HG03097 (cell line): ENCODE measurements at regions not wholly inside any gene's neighbourhood (a gene's known extent, or its start where the extent isn't known, plus 50 kb on each side); places are given as distances from the start of the nearest gene placed in this dataset.

ENCODE experiments used
- ATAC-seq: cut with Tn5 transposase; IDR thresholded peaks from one replicate; pipeline ENCODE4 v1.9.1; 2021; ENCODE audit not compliant: unreplicated experiment, low FRiP score

DNA sequence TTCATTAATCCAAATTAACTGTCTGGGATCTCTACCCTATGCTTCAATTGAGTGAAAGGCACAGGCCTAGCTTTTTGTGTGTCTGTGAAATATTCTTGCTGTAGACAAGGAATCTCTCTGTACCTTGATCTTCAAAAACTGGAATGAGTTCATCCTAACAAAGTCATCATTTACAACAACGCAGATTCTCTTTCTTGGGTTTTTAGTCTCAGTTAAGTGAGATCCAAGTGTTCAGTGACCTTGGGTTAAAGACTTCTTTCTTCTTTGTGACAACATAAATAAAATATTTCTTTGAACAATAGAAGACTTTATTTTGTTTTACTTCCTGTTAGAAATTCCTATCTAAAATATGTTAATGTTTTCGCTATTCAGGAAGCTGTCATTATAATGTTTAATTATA lies 192.2 kb upstream of the LMNTD1 start:
- ATAC-seq: no peak

DNA sequence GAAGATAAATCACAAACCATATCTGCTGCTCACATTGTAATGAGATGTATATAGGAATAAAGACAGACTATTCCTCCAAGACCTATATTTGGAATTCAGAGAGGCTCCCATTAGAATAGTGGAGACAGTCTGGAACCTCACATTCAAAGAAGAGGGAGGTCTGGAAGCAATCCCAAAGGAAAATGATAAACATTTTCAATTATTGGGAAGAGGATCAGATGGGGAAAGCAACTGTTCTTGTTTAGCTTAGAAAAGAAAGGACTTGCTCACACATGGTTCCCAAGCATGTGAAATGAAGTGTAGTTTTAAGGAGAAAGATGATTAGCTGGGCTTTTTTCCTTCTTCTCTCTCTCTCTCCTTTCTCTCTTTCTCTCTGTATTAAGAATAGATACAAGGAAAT lies 193.0 kb upstream of the LMNTD1 start:
- ATAC-seq: no peak

DNA sequence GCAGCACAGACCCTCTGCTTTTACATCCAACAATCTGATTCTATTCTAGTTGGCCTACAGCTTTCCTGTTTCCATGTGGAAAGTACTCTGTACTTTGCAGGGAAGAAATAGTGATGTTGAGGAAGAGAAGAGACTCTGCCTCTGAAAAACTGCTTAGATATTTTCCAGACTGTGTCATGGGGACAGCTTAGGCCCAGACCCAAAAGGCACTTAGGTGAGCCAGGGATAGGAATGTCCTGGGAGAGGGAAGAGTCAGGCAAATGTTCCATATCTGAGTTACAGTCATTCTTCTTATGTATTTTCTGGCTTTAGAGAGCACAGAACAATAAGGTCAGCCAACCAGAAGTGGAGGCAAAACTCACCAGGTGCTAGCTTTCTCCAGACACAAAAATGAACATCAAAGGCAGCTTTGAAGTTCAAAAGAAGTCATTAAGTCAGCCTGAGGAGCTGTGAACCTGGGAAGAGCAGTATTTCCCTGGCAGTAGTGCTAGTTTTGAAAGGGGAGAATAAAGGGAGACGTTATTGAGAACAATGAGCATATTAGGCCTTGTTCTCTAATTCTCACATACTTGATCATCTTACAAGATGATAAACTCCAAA lies 199.7 kb upstream of the LMNTD1 start:
- no peak for ATAC-seq

DNA sequence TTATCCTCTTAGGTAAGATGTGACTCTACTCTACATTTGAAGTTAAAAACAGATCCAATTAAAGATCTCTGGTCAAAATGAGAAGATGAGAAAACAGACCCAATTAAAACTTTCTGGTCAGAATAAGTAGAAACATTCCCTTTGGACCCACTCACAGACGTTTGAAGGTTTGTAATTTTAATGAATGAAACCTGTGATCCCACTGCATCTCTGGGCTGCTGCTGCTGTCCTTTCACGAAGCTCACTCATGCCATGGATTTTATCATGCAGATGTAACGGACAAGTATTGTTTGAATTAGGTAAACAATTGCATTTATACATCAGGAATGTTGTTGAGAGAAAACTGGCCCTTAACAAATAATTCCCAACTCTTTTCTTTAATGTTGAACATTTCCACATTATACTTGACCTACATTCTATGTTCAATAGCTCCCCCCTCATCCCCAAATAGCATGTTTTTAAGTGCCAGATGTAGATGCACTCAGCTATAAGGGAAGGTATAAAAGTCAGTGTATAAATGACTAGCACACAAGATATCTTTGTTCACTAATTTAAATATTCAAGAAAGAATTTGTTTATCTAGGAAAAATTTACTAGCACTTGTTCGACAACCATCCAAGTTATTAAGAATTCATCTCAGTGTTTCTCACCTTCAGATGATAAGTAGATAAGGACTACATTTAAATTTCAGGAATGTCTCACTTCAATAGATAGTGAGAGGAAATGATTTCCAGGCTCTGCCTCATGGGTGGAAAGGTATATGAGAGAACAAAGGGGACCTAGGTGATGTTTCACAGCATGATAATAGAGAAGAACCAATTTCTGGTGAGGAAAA lies 202.3 kb upstream of the LMNTD1 start:
- ATAC-seq: no peak

DNA sequence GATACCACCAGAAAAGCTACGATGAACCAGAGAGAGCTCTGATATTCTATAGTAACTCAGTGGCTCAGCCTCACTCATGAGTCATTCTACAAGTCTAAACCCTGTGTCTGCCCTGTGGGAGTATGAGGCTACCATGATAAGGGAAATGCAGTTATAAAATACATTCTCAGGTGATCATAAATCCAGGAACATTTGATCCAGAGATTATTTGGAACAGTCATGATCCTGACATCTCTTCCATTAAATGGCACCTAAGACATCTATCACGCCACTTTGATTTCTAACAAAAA lies 202.6 kb upstream of the RASSF8 start:
- no peak for ATAC-seq

DNA sequence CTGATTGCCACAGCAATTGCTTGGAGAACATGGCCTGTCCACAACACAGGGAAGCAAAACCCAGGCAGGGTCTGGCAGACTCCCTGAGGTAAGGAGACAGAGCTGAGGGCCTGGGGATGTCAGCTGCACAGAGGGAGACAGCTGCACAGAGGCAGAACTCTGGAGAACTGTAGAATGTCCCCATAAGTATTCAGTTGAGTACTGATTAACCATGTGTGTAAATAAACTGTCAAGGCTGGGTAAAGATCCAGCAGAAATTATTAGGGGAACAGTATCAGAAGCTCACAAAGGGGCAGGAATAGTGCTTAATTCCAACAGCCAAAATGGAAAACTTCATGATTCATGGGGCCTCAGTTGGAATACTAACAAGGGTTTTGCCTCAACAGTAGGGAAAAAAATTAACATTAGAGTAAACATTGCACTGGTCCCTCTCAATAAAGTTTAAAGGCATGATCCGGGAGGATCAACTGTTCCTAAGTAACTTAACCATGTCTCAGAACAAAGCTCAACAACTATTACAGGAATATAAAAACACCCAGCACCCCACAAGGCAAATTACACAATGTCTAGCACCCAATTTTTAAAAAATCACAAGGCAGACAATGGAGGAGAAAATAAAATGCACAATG lies 201.3 kb upstream of the RASSF8 start:
- ATAC-seq: no peak

DNA sequence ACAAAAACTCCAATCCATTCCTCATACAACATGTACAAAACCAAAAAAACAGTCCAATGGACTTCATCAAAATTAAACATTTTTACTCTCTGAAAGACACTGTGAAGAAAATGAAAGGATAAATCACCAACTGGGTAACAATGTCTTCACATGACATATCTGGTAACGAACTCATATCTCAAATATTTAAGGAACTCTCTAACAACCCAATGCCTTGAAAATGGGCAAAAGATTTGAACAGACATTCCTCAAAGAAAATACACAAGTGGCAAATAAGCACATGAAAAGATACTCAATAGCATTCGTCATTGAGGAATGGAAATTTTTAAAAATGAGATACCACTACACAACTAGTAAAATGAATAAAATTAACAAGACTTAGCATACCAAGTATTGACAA lies 198.7 kb upstream of the RASSF8 start:
- no peak for ATAC-seq

DNA sequence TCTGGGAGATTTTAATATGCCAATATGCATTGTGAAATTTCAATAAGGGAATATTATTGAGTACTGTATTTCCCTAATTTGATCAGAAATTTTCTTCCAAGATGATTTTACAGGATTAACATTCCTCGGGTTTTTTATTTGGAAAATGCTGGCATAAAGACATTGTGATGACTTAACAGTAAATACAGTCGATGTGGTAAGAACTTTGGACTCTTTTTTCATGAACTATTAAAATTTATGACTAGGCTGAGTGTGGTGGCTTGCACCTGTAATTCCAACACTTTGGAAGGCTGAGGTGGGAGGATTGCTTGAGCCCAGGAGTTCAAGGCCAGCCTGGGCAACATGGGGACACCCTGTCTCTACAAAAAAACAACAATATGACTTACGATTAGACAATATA lies 197.1 kb upstream of the RASSF8 start:
- ATAC-seq: no peak

DNA sequence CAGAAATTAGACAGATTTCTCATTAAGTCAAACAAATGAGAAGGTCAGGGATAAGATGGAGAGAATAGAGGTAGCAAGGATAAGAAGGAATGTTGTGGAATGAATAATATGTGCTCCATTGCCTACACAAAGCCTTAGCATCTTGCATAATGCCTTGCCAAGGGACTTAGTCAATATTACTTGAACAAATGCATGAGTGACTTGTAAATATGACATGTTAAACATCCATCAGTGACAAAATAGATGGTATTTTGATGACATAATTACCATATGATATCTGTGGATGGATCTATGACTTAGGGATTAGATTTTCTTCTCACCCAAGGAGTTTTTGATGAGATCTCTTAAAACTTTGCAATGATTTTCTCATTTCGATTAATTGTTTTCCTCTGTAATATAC lies 194.1 kb upstream of the RASSF8 start:
- ATAC-seq: no peak

DNA sequence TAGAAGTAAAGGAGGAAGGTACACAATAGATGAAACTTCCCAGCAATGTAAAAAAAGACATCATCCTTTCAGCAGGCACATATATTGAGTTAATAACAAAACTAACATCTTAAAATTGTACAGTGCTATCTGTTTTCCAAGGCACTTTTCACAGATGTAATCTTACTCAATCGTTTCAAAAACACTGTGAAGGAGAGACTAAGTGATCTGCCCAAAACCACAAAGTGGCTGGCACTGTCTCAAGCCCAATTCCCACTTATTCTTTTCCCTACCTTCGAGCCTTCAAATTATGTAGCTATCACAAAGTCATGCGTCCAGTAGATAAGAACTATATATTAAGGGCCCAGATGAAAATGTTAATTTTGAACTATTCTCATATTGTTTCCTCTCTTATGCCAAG lies 193.6 kb upstream of the RASSF8 start:
- no peak for ATAC-seq

DNA sequence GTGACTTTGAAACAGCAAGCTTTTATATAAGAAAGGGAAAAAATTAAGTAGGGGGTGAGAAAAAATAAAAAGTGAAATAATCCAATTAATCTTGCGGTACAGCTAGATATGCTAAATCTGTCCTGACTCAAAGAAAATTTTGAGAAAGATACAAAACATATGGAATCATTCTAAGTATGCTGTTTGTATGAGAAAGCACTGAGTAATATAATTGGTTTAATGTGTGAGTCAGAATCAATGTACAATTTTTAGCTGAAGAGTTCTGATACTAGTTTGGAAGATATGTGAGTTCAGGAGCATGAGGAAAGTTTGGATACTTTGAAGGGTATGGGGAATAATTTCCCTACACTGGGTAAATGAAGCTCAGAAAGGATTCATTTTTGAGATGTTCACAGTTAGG lies 190.9 kb upstream of the RASSF8 start:
- ATAC-seq: no peak

DNA sequence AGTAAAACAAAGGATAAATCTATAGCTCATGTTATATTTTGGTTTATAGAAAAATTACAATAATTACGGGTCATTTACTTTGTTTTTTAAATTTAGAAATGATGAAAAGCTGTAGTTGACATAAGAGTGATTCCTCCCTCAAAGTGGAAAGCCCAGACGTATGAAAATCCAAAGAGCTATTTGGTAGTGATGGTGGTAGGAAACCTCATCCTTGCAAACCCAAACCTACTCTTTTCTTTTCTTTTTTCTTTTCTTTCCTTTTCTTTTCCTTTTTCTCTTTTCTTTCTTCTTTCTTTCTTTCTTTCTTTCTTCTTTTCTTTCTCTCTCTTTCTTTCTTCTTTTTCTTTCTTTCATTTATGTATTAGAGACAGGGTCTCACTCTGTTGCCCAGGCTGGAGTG lies 190.3 kb upstream of the RASSF8 start:
- no peak for ATAC-seq

DNA sequence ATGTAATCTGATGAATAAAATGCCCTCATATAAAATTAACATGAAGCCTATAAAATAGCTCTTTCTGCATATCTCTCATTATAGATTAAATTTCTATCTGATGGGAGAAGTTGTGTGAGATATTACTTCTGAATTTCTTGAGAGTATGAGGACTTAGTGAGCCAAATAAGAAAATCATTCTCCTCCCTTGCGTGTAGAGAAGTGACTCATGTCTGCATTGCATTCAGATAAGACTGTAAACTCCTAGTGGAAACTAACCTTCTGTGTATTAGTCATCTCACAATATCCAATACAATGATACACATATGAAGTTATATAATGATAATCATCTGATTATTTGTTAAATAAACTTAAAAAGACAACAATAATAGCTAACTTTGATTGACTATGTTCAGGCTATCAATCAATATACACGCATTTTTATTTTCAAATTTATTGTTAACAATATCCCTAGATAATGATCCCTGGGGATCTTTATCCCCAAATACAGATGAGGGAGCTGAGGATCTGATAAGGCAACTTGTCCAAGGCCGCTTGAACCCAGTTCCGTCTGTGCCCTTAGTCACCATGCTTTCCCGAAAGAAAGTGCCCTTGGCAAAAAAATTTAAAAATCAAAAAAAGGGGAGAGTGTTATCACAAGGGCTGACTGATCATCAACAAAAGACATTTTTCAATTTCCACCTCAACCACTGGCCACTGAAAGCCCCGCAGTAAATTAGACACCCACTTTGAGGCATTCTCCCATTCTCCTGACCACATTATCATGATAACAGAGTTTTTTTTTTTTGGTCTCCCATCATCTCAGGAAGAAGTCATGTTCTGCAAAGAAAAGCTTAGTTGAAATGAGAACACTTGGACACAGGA lies 189.2 kb upstream of the RASSF8 start:
- no peak for ATAC-seq

DNA sequence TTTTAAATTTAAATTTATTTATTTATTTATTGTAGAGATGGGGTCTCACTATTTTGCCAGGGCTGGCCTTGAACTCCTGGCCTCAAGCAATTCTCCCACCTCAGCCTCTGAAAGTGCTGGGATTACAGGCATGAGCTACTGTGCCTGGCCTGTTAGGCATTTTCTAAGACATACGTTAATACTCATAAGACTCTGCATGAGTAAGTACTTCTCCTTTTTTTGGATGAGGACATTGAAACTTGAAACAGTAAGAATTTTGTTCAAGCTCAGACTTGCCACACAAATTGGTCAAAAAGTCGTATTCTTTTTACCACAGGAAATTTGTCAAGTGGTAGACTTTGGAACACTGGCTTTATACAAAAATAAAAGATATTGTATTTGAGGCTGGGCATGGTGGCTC lies 187.4 kb upstream of the RASSF8 start:
- no peak for ATAC-seq

DNA sequence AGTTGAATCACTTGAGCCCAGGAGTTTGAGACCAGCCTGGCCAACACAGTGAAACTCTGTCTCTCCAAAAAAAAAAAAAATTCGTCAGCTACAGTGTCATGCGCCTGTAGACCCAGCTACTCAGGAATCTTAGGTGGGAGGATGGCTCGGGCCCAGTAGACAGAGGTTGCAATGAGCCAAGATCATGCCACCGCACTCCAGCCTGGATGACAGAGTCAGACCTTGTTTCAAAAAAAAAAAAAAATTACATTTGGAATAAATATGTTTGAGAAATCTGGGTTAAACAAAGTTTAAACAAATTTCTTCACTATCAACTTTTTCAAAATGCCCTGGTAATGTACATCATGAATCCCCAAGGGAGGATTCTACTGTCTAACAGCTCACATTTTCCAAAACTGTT lies 187.0 kb upstream of the RASSF8 start:
- ATAC-seq: no peak

DNA sequence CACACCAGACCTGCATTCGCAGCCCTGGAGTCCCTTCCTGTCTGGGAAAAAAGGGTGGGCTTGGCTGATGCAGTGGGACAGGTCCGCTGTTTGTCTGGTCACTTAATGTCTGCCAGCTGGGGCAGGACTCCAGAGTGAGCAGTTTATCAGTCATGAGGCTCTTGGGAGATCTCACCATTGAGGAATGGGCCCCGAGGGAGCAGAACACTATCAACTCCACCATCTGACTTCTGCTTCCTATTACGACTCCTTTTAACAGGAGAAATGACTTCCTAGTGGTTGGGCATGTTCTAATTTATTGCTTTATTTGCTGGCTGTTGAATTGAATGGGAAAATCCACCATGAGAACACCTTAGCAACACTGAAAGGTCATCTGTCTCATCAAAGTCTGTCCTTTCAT lies 182.5 kb upstream of the RASSF8 start:
- no peak for ATAC-seq

DNA sequence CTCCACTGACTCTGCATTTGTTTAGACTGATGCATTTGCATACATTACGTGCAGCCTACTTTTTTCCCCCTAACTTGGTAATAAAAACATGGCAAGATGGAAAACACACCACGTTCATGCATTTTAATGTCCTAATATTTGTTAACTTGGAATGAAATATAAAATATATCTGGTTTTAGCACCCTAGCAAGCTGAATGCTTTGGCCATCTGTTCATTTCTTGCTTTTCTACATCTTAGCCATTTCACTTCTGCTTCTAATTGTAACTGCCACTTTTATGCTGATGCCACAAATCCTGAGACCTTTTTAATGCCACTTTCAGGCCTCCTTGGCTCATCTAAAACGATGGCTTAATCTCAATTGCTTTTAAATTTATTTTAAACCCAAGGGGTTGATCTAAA lies 177.7 kb upstream of the RASSF8 start:
- ATAC-seq: no peak

DNA sequence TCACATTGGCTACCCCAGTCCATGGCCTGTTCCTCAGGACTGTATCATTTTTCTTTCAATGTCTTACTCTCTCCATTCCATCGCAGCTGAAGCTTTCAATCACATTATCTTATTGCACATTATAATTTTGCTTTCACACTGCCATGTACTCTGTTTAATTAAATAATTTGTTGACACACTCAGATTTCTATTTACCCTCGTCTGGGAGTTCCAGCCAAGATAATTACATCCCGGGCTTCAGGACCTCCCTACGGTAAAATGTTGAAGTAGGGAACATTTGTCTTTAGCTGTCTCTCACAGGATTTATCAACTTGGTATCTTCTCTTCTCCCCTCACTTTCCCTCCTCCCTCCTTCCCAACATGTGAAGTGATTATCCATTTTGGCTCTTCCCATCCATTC lies 177.2 kb upstream of the RASSF8 start:
- ATAC-seq: no peak

DNA sequence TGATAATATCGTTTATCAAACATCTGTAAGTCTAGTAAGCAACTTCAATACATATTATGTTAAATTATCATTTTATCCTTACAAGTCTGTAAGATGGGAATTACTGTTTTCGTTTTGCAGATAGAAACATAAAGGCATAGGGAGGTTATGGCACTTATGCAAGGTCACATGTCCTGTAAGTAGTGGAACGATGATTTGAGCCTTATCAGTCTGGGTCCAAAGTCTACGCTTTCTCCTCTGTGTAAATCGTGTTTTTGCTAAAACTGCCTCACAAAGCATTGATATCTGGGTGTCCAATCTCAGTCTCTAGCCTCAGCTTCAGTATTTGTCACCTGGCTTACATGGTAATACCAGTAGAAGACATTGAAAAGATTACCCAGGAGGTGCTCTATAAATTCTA lies 174.9 kb upstream of the RASSF8 start:
- ATAC-seq: no peak

DNA sequence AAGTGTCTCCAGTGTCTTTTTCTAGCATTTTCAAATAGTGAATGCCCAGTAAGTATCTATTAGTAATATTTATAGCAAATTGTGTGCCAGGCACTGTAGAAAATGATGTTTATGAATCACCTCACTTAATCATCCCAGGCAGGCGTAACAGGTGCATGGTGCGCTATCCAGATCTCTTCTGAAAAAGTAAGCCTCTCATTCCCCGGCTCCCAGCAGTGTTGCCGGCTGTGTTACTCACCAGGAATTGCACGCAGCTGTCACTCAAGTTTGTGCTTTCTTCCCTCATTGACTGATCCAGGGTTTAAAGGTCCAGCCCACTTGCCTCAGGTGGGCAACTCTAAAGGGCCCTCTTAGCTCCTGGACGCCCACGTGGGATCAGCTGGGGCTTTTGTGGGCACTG lies 173.8 kb upstream of the RASSF8 start:
- ATAC-seq: no peak

DNA sequence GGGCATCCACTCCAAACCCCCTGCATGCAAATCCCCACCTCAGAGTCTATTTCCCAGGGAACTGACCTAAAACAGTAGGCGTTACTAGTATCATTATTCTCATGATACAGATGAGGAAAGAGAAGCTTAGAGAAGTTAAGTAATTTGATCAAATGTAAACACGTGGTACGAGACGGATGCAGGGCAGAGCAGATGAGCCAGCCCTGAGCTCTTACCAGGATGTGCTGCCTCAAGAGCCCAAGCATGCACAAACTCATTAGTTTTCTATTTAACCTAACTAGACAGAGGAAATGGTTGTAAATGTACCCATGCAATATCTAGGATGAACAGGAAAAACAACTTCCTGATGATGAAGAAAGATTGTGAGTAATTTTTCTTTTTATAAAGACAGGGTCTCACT lies 173.3 kb upstream of the RASSF8 start:
- no peak for ATAC-seq
